IPS-18a (cell line): ENCODE measurements at regions not wholly inside any gene's neighbourhood (a gene's known extent, or its start where the extent isn't known, plus 50 kb on each side); places are given as distances from the start of the nearest gene placed in this dataset.

Source experiments
- H3K27ac ChIP-seq: one replicate; pipeline ENCODE4 v1.5.1; 2013; ENCODE audit warnings: low read length
- H3K27me3 ChIP-seq: one replicate; pipeline ENCODE4 v1.6.1; 2013; ENCODE audit warnings: mild to moderate bottlenecking, low read length; ENCODE audit not compliant: control insufficient read depth, insufficient read depth
- H3K36me3 ChIP-seq: one replicate; pipeline ENCODE4 v1.6.1; 2013; ENCODE audit warnings: low read depth, low read length; ENCODE audit not compliant: control insufficient read depth
- H3K4me1 ChIP-seq: one replicate; pipeline ENCODE4 v1.6.1; 2013; ENCODE audit warnings: low read depth, low read length; ENCODE audit not compliant: control insufficient read depth
- H3K4me3 ChIP-seq: one replicate; pipeline ENCODE4 v1.5.1; 2013; ENCODE audit warnings: low read length
- H3K9ac ChIP-seq: one replicate; pipeline ENCODE4 v1.6.1; 2013; ENCODE audit warnings: mild to moderate bottlenecking, low read length, moderate library complexity
- H3K9me3 ChIP-seq: one replicate; pipeline ENCODE4 v1.6.1; 2013; ENCODE audit warnings: low read depth, low read length; ENCODE audit not compliant: control insufficient read depth

DNA sequence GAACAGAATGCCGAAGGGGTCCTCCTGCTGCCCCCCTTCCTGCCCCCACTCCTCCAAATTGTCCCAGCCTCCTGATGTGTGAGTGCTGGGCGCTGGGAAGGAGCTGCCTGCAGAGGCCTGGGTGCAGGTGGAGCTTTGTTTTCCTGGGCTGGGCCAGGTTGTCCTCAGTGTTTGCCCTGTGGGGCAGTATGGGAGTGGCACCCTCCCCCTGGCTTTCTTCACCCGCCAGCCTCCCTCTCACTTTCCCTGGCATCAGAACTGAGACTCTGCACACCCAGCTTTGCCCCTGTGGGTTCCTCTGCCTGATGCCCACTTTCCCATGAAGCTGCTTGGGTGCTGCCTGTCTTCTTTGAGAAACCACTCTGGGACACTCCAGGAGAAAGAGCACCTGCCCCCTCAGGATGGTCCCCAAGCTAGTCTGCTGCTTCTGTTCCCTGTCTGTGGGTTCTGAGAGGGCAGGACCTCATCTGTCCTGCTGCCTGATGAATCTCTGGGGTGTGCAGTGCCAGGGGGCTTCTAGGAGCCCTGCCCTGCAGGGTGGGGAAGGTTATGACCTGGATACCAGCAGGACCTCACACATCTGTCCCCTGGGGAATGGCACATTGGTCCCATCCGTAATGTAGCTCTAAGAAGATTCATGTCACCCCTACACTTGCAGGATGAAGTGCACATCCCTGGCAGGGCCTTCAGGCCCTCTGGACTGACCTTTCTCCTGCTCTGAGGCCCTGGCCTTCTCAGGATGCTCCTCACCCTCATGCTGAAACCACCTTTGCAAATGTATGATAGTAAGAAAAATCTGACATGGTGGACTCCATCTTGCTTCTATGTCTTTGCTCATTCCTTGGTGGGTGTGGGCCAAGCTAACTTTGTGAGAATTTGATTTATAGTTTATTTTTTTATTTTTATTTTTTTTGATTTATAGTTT lies 146.8 kb upstream of the HS6ST1 start:
- no peak overlapping the region for H3K27ac ChIP-seq
- H3K36me3 ChIP-seq, result no peaks in the 10 kb centered on the region
- H3K27me3 ChIP-seq, result no peaks in the 10 kb centered on the region
- peaks cover 5% of the 10 kb centered on the region for H3K9me3 ChIP-seq
- no peaks in the 10 kb centered on the region for H3K4me1 ChIP-seq
- no peak overlapping the region for H3K4me3 ChIP-seq
- no peak overlapping the region for H3K9ac ChIP-seq

DNA sequence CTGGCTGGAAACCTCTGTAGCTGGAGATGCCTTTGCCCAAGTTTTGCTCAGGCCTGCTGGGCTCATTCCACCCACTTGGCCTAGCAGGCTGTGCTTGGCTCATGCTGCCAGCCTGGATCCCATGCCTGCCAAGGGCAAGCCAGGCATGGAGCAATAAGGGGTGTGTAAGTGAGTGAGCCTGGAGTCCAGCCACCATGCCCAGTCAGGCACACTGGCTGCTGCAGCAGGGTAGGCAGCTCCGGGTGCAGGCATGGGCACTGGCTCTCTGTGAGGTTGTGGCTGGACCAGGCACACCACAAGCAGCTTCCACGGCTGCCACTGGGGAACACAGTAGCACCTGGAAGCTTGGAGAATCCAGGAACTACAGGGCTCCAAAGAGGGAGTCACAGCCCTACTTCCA lies 147.7 kb upstream of the HS6ST1 start:
- Histone ChIP-seq H3K36me3 (no peaks in the 10 kb centered on the region), H3K4me1 (no peaks in the 10 kb centered on the region), H3K4me3 (no peak overlapping the region), H3K27me3 (no peaks in the 10 kb centered on the region), H3K27ac (no peak overlapping the region), H3K9me3 (peaks cover 5% of the 10 kb centered on the region), H3K9ac (no peak overlapping the region)

DNA sequence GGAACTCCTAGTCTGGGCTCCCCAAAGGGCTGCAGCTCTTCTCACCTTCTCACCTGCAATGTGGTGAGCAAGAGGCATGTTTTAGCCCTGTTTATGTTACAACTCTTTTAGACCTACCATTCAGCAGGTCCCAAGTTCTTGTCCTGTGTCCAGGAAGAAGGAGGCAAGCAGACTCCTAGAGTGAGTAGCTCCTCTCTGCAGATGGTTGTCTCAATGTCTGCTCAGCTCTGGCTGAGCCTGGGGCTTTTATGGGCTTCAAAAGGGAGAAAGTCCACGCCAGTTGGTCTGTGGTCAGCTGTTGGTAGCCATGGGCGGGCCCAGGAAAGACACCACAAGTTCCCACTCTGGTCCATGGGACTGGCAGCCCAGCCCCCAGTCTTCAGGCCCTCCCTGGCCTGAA lies 148.1 kb upstream of the HS6ST1 start:
- Histone ChIP-seq H3K4me1 (no peaks in the 10 kb centered on the region), H3K9me3 (peaks cover 5% of the 10 kb centered on the region), H3K36me3 (no peaks in the 10 kb centered on the region), H3K27me3 (no peaks in the 10 kb centered on the region), H3K4me3 (no peak overlapping the region), H3K9ac (no peak overlapping the region), H3K27ac (no peak overlapping the region)

DNA sequence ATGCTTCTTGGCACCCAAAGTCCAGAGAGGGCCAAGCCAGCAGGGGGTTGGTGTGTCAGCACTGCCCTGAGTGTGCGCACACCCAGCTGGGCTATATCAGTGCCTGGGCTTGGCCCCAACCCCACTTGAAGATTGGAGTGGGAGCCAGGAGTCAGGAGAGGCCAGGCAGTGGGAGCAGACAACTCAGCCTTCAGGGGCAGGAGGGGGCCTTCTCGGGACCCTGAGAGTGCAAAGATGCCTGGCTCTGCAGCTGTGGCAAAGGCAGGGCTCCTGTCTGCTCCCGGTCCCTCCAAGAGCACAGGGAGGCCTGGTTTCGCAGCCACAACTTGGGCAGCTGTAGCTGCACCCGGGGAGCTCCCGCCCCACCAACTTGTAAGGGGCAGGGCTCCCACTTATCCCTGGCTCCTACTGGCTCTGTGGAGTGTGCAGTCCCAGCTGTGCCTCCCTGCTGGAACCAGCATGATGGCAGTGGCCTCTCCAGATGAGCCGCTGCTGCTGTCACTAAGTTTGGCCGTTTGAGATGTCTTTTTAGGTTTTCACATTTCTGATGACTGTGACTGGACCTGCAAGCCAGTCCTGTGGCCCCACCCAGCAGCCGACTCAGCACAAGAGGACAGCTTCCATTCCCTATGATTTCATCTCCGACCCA lies 148.8 kb upstream of the HS6ST1 start:
- Histone ChIP-seq H3K9me3 (peaks cover 5% of the 10 kb centered on the region), H3K36me3 (no peaks in the 10 kb centered on the region), H3K9ac (no peak overlapping the region), H3K4me3 (no peak overlapping the region), H3K27me3 (no peaks in the 10 kb centered on the region), H3K27ac (no peak overlapping the region), H3K4me1 (no peaks in the 10 kb centered on the region)

DNA sequence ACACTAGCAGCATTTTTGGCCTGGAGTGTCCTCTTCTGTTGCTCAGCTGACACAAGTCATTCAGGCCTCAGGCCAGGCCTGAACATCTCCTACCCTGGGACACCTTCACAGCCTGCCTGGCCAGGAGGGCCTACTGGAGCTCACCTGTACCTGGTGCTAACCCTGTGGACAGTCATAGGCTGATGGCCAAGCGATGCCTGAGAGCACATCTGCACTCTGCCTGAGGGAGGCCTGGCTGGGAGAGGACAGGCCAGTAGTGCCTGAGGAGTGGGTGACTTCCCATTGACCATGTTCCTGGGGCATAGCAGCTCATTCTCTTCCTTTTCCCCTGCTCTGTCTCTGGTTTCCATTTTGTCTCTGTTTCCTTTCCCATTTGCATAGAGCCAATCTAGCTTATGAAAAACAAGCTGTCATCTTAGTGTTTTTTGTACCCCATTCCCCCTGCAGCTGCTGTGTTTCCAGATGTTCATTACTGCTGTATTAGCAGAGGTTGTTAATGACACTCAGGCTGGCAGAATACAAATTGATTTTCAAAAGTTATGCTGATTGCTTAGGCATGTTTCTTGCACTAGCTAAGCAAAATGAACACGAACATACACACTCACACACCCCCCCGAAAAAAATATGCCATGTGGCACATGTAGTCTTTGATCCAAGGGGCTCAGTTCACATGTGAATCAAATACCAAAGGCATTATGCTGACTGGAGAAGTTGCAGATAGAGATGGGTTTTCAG lies 149.7 kb upstream of the HS6ST1 start:
- Histone ChIP-seq H3K27ac (no peak overlapping the region), H3K4me1 (no peaks in the 10 kb centered on the region), H3K27me3 (no peaks in the 10 kb centered on the region), H3K4me3 (no peak overlapping the region), H3K36me3 (no peaks in the 10 kb centered on the region), H3K9ac (no peak overlapping the region), H3K9me3 (peaks cover 5% of the 10 kb centered on the region)

DNA sequence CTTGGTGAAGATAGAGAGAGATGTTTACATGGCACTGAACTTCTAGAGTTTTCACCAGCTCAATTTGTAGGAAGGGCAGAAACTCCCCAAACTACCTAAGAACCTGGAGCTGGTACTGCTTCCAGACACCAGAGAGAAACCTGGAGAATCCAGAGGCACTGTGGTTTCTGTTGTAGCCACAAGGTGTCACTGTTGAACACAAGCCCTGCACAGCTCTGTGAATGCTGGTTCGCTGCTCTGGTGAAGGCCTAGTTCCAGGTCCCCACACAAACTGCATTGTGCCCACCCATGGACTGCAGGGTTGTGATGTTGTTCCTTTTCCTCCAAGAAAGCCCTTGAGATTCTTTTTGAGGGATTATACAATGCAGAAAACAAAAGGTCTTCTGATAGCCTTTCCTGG lies 150.5 kb upstream of the HS6ST1 start:
- Histone ChIP-seq H3K4me3 (no peak overlapping the region), H3K9me3 (peaks cover 5% of the 10 kb centered on the region), H3K27ac (no peak overlapping the region), H3K9ac (no peak overlapping the region), H3K27me3 (no peaks in the 10 kb centered on the region), H3K36me3 (no peaks in the 10 kb centered on the region), H3K4me1 (no peaks in the 10 kb centered on the region)

DNA sequence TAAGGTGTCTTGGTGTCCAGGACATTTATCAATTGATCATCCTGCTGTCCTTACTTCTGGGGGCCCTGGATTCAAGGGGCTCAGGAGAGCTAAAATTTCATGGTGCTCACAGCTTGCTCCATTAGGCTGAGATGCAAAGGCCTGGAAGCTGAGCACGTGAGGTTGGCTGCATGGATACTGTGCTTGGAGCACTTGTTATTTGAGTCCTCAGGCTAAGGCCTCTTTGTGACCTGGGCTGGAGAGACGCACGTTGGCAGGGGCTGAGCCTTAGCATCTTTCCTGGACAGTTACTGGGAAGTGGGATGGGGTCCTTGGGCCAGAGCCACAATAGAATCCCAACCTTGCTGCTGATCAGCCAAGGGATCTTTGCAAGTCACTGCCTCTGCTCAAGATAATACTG lies 151.2 kb upstream of the HS6ST1 start:
- peaks cover 5% of the 10 kb centered on the region for H3K9me3 ChIP-seq
- H3K4me1 ChIP-seq, result no peaks in the 10 kb centered on the region
- no peaks in the 10 kb centered on the region for H3K36me3 ChIP-seq
- no peak overlapping the region for H3K4me3 ChIP-seq
- no peaks in the 10 kb centered on the region for H3K27me3 ChIP-seq
- H3K27ac ChIP-seq, result no peak overlapping the region
- H3K9ac ChIP-seq, result no peak overlapping the region

DNA sequence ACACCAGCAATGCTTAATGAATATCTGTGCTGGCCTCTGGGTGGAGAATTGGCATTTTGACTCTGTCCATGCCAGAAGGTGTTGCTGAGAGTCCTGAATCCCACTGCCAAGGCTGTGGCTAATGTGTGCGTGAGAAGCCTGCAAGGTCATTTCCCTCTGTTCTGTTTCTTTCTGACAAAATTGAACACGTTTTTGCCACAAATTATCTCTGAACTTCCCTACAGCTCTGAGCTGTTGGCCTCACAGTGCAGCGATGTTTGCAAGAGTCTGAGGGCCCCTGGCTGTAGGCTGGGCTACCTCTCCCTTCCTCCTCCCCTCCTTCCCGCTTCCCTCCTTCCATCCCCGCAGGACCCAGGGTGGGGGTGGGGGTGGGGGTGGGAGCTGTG lies 154.1 kb upstream of the HS6ST1 start:
- Histone ChIP-seq H3K36me3 (no peaks in the 10 kb centered on the region), H3K9me3 (peaks cover 5% of the 10 kb centered on the region), H3K27me3 (no peaks in the 10 kb centered on the region), H3K4me3 (no peak overlapping the region), H3K4me1 (no peaks in the 10 kb centered on the region), H3K27ac (no peak overlapping the region), H3K9ac (no peak overlapping the region)

DNA sequence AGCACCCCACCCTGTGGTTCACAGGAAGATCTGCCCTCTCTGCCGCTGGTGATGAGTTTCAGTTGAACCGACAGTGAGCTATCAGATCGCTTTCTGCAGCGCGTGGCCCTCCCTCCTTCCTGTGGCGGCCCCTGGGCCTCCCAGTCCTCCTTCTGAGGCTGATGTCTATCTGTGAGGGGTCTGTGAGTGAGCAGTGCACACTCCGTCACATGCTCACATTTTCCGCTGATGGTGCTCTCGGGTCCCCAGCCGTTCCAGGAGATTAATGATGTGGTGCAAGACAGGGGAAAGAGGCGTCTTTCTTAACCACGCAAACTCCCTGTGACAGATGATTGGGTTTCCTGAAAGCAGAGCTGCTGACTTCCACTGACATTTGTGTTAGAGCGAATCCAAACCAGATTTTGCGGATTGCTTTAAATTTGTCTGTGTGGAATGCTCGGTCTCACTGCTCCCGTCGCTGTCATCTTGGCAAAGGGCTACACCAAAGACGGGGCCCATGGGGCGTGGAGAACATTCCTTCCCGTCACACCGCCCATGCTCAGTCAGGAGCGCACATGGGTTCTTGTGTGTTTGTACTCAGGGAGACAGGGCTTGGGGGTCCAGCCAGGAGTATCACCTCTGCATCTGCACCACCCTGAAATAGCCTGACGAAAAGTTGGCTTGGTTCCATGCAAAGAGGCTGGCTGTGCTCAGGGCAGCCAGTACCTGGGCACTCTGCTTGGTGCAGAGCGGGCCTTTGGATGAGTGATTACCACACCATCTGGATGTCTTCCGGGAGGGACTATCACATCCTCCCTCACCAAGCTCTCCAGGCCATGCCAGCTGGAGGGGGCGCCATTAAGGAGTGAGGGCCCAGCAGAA lies 154.7 kb upstream of the HS6ST1 start:
- H3K4me1 ChIP-seq, result no peaks in the 10 kb centered on the region
- no peaks in the 10 kb centered on the region for H3K27me3 ChIP-seq
- peaks cover 5% of the 10 kb centered on the region for H3K9me3 ChIP-seq
- no peaks in the 10 kb centered on the region for H3K36me3 ChIP-seq
- no peak overlapping the region for H3K4me3 ChIP-seq
- no peak overlapping the region for H3K9ac ChIP-seq
- no peak overlapping the region for H3K27ac ChIP-seq

DNA sequence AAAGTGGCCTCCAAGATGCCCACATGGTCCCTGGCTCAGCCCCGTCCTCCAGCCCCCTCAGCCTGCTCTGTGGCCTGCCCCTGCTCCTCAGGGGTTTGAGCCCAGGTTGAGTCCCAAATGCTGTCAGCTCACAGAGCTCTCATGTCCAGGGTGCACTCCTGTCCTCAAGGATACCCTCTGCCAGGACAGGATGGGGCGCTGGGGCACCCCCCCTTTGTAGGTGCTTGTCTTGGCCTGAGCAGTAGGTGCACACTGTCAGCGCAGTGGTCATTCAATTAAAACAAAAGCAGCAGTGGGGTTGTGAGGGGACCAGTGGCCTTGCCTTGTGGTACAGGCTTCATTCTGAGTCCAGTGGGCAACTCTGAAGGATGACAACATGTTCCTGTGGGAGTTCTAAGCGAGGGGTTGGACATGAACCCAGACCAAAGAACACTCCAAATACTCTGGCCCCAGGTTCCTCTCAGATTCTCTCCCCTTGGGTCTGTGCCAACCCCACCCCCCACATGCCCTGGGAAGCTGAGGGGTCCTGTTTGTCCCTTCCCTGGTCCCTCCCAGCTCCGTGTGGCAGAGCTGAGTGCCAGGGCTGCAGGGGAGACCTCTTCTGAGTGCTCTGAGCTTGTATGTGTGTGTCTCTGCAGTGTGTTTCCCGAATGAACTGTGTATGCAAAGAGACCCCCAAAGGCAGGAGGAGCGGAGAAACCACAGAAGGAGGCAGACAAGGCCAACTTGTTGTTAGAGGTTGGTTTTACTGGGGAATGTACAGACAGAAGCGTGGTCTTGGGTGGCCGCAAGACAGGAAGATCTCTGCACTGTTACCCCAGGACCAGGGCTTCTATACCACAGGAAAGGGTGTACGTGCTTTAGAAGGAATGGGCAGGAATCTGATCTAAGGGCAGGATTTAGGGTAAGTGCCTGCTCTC lies 155.6 kb upstream of the HS6ST1 start:
- H3K9me3 ChIP-seq, result no peaks in the 10 kb centered on the region
- no peak overlapping the region for H3K9ac ChIP-seq
- no peaks in the 10 kb centered on the region for H3K4me1 ChIP-seq
- no peaks in the 10 kb centered on the region for H3K36me3 ChIP-seq
- H3K27ac ChIP-seq, result no peak overlapping the region
- no peaks in the 10 kb centered on the region for H3K27me3 ChIP-seq
- H3K4me3 ChIP-seq, result no peak overlapping the region
